ENCODE measurements at regions not wholly inside any gene's neighbourhood (a gene's known extent, or its start where the extent isn't known, plus 50 kb on each side); places are given as distances from the start of the nearest gene placed in this dataset.

GRCh38 chr21:43304621-43305335 lies 122.2 kb downstream of the SIK1 start:
- DNase-seq, result no peak
- TF ChIP-seq POLR2A (IDR thresholded peaks at IDR 0.05) (no peak), CTCF (IDR thresholded peaks at IDR 0.05) (no peak)
- Histone ChIP-seq H3K27me3 (no peaks in the 10 kb centered on the region), H3K4me3 (no peak overlapping the region), H3K9me3 (no peaks in the 10 kb centered on the region), H3K27ac (no peak overlapping the region), H3K36me3 (no peaks in the 10 kb centered on the region), H3K4me1 (no peaks in the 10 kb centered on the region)
- intact Hi-C loops (cut with DNase I; ENCODE audit: low total_unique reads), result no loop called here

DNA sequence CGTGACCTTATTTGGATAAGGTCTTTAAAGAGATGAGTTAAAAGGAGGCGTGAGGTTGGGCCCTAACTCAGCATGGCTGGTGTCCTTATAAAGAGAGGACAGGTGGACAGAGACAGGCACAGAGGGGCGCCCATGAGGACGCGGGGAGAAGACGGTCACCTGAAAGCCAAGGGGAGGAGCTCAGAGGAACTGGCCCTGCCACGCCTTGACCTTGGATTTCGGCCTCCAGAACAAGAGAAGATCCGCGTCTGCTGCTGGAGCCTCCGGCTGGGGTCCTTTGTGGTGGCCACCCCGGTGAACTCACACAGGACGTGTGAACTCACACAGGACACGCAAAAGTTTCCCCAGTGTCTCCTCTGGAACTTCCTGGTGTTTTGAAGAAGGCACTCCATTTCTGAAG lies 122.7 kb downstream of the SIK1 start:
- no peak for TF ChIP-seq CTCF (IDR thresholded peaks at IDR 0.05)
- TF ChIP-seq POLR2A (IDR thresholded peaks at IDR 0.05), result no peak
- no peak for DNase-seq
- H3K27me3 ChIP-seq, result no peaks in the 10 kb centered on the region
- no peak overlapping the region for H3K27ac ChIP-seq
- no peaks in the 10 kb centered on the region for H3K36me3 ChIP-seq
- intact Hi-C loops (cut with DNase I; ENCODE audit: low total_unique reads), result no loop called here
- no peaks in the 10 kb centered on the region for H3K9me3 ChIP-seq
- H3K4me1 ChIP-seq, result no peaks in the 10 kb centered on the region
- H3K4me3 ChIP-seq, result no peak overlapping the region

DNA sequence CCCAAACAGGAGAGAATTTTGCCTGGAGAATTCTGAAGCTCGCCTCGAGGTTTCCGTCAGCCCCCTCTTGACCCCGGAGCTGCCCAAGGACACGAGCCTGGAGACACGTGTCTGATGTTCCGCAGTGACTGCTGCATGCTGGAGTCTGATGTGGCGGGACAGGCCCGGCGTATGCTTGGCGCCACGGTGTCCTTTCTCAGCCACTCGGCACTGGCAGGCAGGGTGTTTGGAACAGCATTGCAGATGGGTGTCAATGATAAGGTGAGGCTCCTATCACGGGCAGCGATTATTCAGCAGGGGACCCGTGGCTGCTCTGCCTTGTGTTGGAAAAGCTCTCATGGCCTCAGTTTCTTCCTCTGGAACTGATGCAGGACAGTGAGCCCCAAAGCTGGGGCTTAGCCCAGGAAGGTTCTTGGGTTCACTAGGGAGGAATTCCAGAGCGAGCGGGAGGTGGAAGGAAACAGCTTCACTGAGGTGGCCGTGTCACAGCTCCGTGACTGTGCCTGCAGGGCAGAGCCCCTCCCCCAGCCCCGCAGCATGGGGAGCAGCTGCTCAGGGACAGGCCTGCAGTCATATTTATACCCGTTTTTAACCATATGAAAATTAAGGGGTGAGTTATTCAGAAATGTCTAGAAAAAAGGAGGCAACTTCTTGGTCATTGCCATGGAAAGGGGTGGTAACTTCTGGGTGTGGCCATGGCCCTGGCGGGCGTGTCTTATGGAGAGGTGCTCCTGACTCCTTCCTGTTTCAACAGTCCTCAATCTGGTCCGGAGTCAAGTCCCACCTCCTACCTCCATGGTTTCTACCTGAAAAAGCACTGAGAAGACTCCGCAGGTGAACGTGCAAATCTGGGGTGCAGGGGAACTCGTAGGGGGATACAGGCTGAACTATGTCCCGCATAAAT lies 123.4 kb downstream of the SIK1 start:
- intact Hi-C loops (cut with DNase I; ENCODE audit: low total_unique reads), result no loop called here
- Histone ChIP-seq H3K27me3 (no peaks in the 10 kb centered on the region), H3K4me3 (no peak overlapping the region), H3K9me3 (no peaks in the 10 kb centered on the region), H3K27ac (no peak overlapping the region), H3K36me3 (no peaks in the 10 kb centered on the region), H3K4me1 (no peaks in the 10 kb centered on the region)
- no peak for DNase-seq
- TF ChIP-seq CTCF (IDR thresholded peaks at IDR 0.05) (no peak), POLR2A (IDR thresholded peaks at IDR 0.05) (no peak)

DNA sequence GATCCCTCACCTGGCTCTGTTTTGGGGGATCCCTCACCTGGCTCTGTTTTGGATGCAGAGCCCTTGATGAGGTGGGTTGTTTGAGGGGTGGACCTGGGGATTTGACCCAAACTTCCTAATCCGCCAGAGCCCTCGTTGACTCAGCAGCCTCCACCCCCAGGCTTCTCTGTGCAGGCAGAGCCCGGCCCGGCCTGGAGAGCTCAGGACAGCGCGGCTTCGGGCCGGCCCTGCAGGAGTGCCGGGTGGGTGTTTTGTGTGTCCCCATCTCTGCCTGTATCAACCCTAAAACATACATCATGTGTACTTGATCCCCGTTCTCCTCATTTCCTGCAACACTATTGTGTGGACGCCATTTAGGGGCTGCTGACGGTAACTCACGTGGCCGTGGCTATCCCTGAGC lies 124.2 kb downstream of the SIK1 start:
- Histone ChIP-seq H3K27ac (no peak overlapping the region), H3K36me3 (no peaks in the 10 kb centered on the region), H3K4me1 (no peaks in the 10 kb centered on the region), H3K9me3 (no peaks in the 10 kb centered on the region), H3K4me3 (no peak overlapping the region), H3K27me3 (no peaks in the 10 kb centered on the region)
- intact Hi-C loops (cut with DNase I; ENCODE audit: low total_unique reads), result no loop called here
- DNase-seq, result no peak
- TF ChIP-seq POLR2A (IDR thresholded peaks at IDR 0.05) (no peak), CTCF (IDR thresholded peaks at IDR 0.05) (no peak)

DNA sequence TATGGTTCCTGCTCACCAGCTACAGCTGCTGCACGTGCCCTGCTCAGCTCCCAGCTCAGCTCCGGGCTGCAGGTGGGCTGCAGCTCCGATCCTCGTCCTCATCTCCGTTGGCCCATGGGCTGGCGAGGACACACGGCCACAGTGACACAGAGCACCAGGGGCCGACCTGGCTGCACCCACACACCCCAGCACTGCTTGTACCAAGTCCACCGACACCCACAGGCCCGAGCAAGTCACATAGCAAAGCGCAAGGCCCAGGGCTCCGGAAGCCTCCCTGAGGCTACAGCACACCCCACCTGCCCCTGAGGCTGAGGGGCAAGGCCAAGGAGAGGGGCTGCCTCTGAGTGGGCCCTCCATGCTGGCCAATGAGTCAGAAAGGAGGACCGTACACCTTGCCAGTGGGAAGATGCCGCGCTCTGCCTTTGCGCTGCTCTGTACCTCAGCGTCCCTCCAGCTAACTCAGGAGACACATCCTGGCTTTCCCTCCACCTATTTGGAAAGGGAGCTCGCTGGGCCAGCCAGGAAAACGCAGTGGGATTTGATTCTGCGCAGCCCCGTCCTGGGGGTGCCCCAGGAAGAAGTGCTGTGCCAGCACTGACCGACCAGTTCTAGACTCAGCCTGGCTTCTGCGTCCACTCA lies 124.8 kb downstream of the SIK1 start:
- no peaks in the 10 kb centered on the region for H3K4me1 ChIP-seq
- H3K27ac ChIP-seq, result no peak overlapping the region
- intact Hi-C loops (cut with DNase I; ENCODE audit: low total_unique reads), result no loop called here
- no peaks in the 10 kb centered on the region for H3K36me3 ChIP-seq
- H3K27me3 ChIP-seq, result no peaks in the 10 kb centered on the region
- TF ChIP-seq POLR2A (IDR thresholded peaks at IDR 0.05) (no peak), CTCF (IDR thresholded peaks at IDR 0.05) (no peak)
- DNase-seq, result no peak
- H3K4me3 ChIP-seq, result no peak overlapping the region
- no peaks in the 10 kb centered on the region for H3K9me3 ChIP-seq

All from uterus (tissue), 3 donors.